ENCODE measurements at regions not wholly inside any gene's neighbourhood (a gene's known extent, or its start where the extent isn't known, plus 50 kb on each side); places are given as distances from the start of the nearest gene placed in this dataset.

DNA sequence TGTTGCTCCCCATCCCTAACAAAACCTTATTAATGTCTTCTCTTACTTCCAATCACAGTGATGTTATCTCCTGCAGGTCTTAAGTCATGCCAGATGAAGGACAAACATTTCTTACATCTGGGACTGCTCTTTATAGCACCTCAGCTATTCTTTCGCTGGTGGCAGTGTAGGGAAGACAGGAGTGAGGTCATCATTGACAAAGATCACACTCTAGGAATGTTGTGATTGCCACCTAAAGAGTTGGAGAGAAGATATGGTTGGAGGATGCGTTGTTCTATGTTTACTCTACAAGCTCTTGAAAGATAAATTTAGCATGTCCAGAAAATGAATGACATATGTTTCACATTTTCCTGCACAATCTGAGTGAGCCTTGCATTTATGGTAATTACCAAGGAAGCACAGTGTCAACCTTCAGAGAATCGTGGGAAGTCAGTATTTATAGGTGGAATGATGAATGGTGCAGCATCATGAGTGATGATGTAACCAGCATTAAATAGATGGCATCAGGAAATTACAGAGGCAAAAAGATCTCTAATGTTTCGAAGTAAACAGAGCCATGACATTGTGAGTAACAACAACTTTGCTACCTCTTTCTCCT, 188.1 kb upstream of the STEAP1 start:
- H3K4me3 ChIP-seq (ENCODE audit: low read length) = no peak overlapping the region
- no peaks in the 10 kb centered on the region for H3K27me3 ChIP-seq (ENCODE audit: low read depth, low read length)
- H3K79me2 ChIP-seq (ENCODE audit: low read length) = no peaks in the 10 kb centered on the region
- H4K20me1 ChIP-seq (ENCODE audit: insufficient read depth, low read length) = no peaks in the 10 kb centered on the region
- no peak overlapping the region for H2AFZ ChIP-seq (ENCODE audit: low read depth, low read length)
- H3K36me3 ChIP-seq (replicated peaks; ENCODE audit: low read depth, low read length) = no peaks in the 10 kb centered on the region
- H3K4me2 ChIP-seq (ENCODE audit: low read length) = no peak overlapping the region
- TF ChIP-seq, protein P1, sequence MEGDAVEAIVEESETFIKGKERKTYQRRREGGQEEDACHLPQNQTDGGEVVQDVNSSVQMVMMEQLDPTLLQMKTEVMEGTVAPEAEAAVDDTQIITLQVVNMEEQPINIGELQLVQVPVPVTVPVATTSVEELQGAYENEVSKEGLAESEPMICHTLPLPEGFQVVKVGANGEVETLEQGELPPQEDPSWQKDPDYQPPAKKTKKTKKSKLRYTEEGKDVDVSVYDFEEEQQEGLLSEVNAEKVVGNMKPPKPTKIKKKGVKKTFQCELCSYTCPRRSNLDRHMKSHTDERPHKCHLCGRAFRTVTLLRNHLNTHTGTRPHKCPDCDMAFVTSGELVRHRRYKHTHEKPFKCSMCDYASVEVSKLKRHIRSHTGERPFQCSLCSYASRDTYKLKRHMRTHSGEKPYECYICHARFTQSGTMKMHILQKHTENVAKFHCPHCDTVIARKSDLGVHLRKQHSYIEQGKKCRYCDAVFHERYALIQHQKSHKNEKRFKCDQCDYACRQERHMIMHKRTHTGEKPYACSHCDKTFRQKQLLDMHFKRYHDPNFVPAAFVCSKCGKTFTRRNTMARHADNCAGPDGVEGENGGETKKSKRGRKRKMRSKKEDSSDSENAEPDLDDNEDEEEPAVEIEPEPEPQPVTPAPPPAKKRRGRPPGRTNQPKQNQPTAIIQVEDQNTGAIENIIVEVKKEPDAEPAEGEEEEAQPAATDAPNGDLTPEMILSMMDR (IDR thresholded peaks at IDR 0.05; ENCODE audit: low read depth, low read length) = no peak
- no peak for TF ChIP-seq EZH2phosphoT487 (IDR thresholded peaks at IDR 0.05; ENCODE audit: low read depth)
- H3K9me3 ChIP-seq (ENCODE audit: insufficient read depth, low read length) = no peaks in the 10 kb centered on the region
- no peak overlapping the region for H3K27ac ChIP-seq (ENCODE audit: low read length)
- no peak overlapping the region for H3K9ac ChIP-seq (ENCODE audit: low read length)
- no peaks in the 10 kb centered on the region for H3K4me1 ChIP-seq (ENCODE audit: low read length)

DNA sequence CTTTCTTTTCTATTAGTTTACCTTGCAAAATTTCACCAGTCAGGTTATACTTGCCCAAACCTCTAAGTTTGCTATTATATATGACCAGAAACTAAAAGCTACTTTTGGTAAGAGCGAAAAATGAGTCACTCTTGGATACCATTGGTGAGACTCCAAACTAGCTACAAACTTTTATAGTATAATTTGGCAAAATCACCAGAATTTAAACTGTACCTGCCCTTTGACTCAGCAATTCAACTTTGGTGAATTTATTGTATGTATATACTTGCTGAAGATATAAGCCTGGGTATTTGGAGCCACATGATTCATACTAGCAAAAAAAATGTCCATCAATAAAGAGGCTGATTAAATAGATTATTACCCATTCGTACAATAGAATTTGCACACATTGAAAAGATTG, 178.7 kb upstream of the STEAP1 start:
- Histone ChIP-seq H3K4me2 (ENCODE audit: low read length) (no peak overlapping the region), H3K27me3 (ENCODE audit: low read depth, low read length) (no peaks in the 10 kb centered on the region), H3K9ac (ENCODE audit: low read length) (no peak overlapping the region), H3K36me3 (replicated peaks; ENCODE audit: low read depth, low read length) (no peaks in the 10 kb centered on the region), H4K20me1 (ENCODE audit: insufficient read depth, low read length) (no peaks in the 10 kb centered on the region), H3K9me3 (ENCODE audit: insufficient read depth, low read length) (no peaks in the 10 kb centered on the region), H2AFZ (ENCODE audit: low read depth, low read length) (no peak overlapping the region), H3K79me2 (ENCODE audit: low read length) (no peaks in the 10 kb centered on the region), H3K27ac (ENCODE audit: low read length) (no peak overlapping the region), H3K4me3 (ENCODE audit: low read length) (no peak overlapping the region), H3K4me1 (ENCODE audit: low read length) (no peaks in the 10 kb centered on the region)
- TF ChIP-seq, protein P1 (IDR thresholded peaks at IDR 0.05; ENCODE audit: low read depth, low read length) = no peak
- TF ChIP-seq EZH2phosphoT487 (IDR thresholded peaks at IDR 0.05; ENCODE audit: low read depth) = no peak

DNA sequence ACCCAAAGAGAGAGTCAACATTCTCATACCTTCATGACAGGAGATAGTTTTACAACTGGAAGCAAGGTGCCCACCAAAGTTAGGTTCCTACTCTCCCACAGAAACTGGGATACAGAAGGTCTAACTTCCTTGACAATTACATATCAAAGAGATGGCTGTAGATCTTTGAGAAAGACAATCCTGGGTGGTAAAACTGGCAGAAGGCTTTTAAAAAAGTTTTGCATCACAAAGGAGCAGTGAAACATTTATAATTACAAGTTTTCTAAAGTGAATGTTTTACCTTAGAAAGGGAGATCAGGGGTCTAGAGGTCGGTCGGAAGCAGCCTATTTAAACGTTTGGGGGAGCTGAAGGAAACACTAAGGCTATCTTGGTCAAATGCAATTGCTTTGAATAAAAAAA, 166.6 kb upstream of the STEAP1 start:
- Histone ChIP-seq H3K79me2 (ENCODE audit: low read length) (no peaks in the 10 kb centered on the region), H4K20me1 (ENCODE audit: insufficient read depth, low read length) (no peaks in the 10 kb centered on the region), H2AFZ (ENCODE audit: low read depth, low read length) (no peak overlapping the region), H3K27ac (ENCODE audit: low read length) (no peak overlapping the region), H3K36me3 (replicated peaks; ENCODE audit: low read depth, low read length) (no peaks in the 10 kb centered on the region), H3K4me1 (ENCODE audit: low read length) (no peaks in the 10 kb centered on the region), H3K9ac (ENCODE audit: low read length) (no peak overlapping the region), H3K9me3 (ENCODE audit: insufficient read depth, low read length) (no peaks in the 10 kb centered on the region), H3K4me2 (ENCODE audit: low read length) (no peak overlapping the region), H3K27me3 (ENCODE audit: low read depth, low read length) (no peaks in the 10 kb centered on the region), H3K4me3 (ENCODE audit: low read length) (no peak overlapping the region)
- TF ChIP-seq, protein P1 (IDR thresholded peaks at IDR 0.05; ENCODE audit: low read depth, low read length) = no peak
- TF ChIP-seq EZH2phosphoT487 (IDR thresholded peaks at IDR 0.05; ENCODE audit: low read depth) = no peak

DNA sequence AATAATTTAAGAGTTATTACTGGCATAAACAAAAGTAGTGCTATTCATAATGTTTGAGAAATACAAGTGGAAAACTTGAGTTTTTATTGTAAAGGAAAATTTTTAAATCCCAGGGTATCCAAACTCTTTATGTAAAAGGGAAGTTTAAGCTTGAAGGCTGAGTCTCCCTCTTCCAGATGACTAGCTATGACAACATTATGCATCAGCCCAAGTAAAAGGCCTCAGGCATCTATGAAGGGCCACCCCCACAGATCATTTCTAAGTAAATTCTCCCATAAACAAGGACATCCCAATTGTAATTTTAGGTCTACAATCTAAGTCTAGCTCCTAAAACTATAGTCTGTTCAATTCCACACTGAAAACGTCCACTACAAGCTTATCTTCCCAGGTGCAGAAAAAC, 166.2 kb upstream of the STEAP1 start:
- no peak overlapping the region for H3K27ac ChIP-seq (ENCODE audit: low read length)
- H3K9me3 ChIP-seq (ENCODE audit: insufficient read depth, low read length) = no peaks in the 10 kb centered on the region
- no peak for TF ChIP-seq EZH2phosphoT487 (IDR thresholded peaks at IDR 0.05; ENCODE audit: low read depth)
- TF ChIP-seq, protein P1 (IDR thresholded peaks at IDR 0.05; ENCODE audit: low read depth, low read length) = no peak
- H3K27me3 ChIP-seq (ENCODE audit: low read depth, low read length) = no peaks in the 10 kb centered on the region
- no peaks in the 10 kb centered on the region for H3K36me3 ChIP-seq (replicated peaks; ENCODE audit: low read depth, low read length)
- no peaks in the 10 kb centered on the region for H3K4me1 ChIP-seq (ENCODE audit: low read length)
- no peaks in the 10 kb centered on the region for H4K20me1 ChIP-seq (ENCODE audit: insufficient read depth, low read length)
- no peaks in the 10 kb centered on the region for H3K79me2 ChIP-seq (ENCODE audit: low read length)
- no peak overlapping the region for H3K4me2 ChIP-seq (ENCODE audit: low read length)
- no peak overlapping the region for H3K9ac ChIP-seq (ENCODE audit: low read length)
- H2AFZ ChIP-seq (ENCODE audit: low read depth, low read length) = no peak overlapping the region
- H3K4me3 ChIP-seq (ENCODE audit: low read length) = no peak overlapping the region

Measured in OCI-LY3 (cell line).